IMR-90 (cell line): ENCODE measurements at regions not wholly inside any gene's neighbourhood (a gene's known extent, or its start where the extent isn't known, plus 50 kb on each side); places are given as distances from the start of the nearest gene placed in this dataset.

Experiments used
- ATAC-seq: fragments of 200-7000 bp; cut with Tn5 transposase; 2 replicates; pipeline ENCODE4 v1.9.1; 2020; ENCODE audit warnings: low read depth, mild to moderate bottlenecking, moderate library complexity
- BruUV-seq: library from RNA; stranded (reverse); fragments of 400-500 nt; replicated peaks from 2 replicates; lab custom pipeline; 2021; lab: Mats Ljungman, UMichigan
- CTCF ChIA-PET: fragments of 300-600 bp; formaldehyde crosslinking; extraction: SDS; loops from one replicate; lab custom pipeline; 2021; ENCODE audit warnings: antibody characterized with exemption; lab: Yijun Ruan, JAX
- POLR2A ChIA-PET: fragments of 300-600 bp; sonication (Branson Sonifier 250); formaldehyde crosslinking; loops from one replicate; lab custom pipeline; 2022; ENCODE audit warnings: antibody characterized with exemption; ENCODE audit not compliant: unreplicated experiment; lab: Charles Lee
- DNase-seq: peaks from one replicate; pipeline ENCODE4 v3.0.0; 2013
- H2AFZ ChIP-seq: replicated peaks from 2 replicates; pipeline ENCODE3; 2013; ENCODE audit warnings: low read length, mild to moderate bottlenecking; ENCODE audit not compliant: poor library complexity
- H2AK5ac ChIP-seq: 2 replicates; pipeline ENCODE4 v1.6.1; 2013; ENCODE audit warnings: low read depth, low read length, inconsistent platforms
- H2AK9ac ChIP-seq: replicated peaks from 2 replicates; pipeline ENCODE3; 2013; ENCODE audit warnings: mild to moderate bottlenecking, low read depth, low read length, moderate library complexity; ENCODE audit not compliant: poor library complexity
- H2BK120ac ChIP-seq: 2 replicates; pipeline ENCODE4 v1.6.1; 2013; ENCODE audit warnings: low read depth, low read length, inconsistent platforms
- H2BK15ac ChIP-seq: 3 replicates; pipeline ENCODE4 v1.6.1; 2013; ENCODE audit warnings: low read depth, low read length, inconsistent platforms
- H2BK20ac ChIP-seq: 2 replicates; pipeline ENCODE4 v1.6.1; 2013; ENCODE audit warnings: low read depth, mild to moderate bottlenecking, inconsistent platforms, low read length, moderate library complexity
- H2BK5ac ChIP-seq: 2 replicates; pipeline ENCODE4 v1.6.1; 2013; ENCODE audit warnings: mild to moderate bottlenecking, low read depth, low read length, inconsistent platforms; ENCODE audit not compliant: poor library complexity, severe bottlenecking
- H3K14ac ChIP-seq: replicated peaks from 2 replicates; pipeline ENCODE4 v1.6.1; 2013; ENCODE audit warnings: low read depth, low read length, inconsistent platforms
- H3K18ac ChIP-seq: 2 replicates; pipeline ENCODE4 v1.6.1; 2013; ENCODE audit warnings: low read depth, low read length, control low read depth
- H3K23ac ChIP-seq: 2 replicates; pipeline ENCODE4 v1.6.1; 2013; ENCODE audit warnings: low read depth, low read length, inconsistent platforms
- H3K27ac ChIP-seq: 2 replicates; pipeline ENCODE4 v1.5.1; 2013; ENCODE audit warnings: mild to moderate bottlenecking, control low read depth, low read length; ENCODE audit not compliant: insufficient read depth
- H3K27me3 ChIP-seq: 2 replicates; pipeline ENCODE4 v1.6.1; 2013; ENCODE audit warnings: low read length; ENCODE audit not compliant: control insufficient read depth, insufficient read depth
- H3K36me3 ChIP-seq: 2 replicates; pipeline ENCODE4 v1.6.1; 2013; ENCODE audit warnings: low read length, mixed read lengths; ENCODE audit not compliant: control insufficient read depth, insufficient read depth
- H3K4ac ChIP-seq: 2 replicates; pipeline ENCODE4 v1.6.1; 2013; ENCODE audit warnings: low read depth, low read length, inconsistent platforms
- H3K4me1 ChIP-seq: 2 replicates; pipeline ENCODE4 v1.6.1; 2013; ENCODE audit warnings: low read length, mixed read lengths; ENCODE audit not compliant: control insufficient read depth, insufficient read depth
- H3K4me2 ChIP-seq: 2 replicates; pipeline ENCODE4 v1.6.1; 2013; ENCODE audit warnings: low read depth, mild to moderate bottlenecking, control low read depth, low read length, moderate library complexity
- H3K4me3 ChIP-seq: 2 replicates; pipeline ENCODE4 v1.5.1; 2013; ENCODE audit warnings: low read depth, mild to moderate bottlenecking, control low read depth, low read length, moderate library complexity; ENCODE audit not compliant: insufficient read depth
- H3K56ac ChIP-seq: 2 replicates; pipeline ENCODE4 v1.6.1; 2013; ENCODE audit warnings: low read length, inconsistent platforms; ENCODE audit not compliant: insufficient read depth; ENCODE audit errors: extremely low read depth
- H3K79me1 ChIP-seq, 2 experiments: 2 replicates each; pipeline ENCODE4 v1.6.1; 2013; ENCODE audit warnings: low read length in 2 of 2, inconsistent platforms in 1 of 2, low read depth in 1 of 2
- H3K9ac ChIP-seq: 2 replicates; pipeline ENCODE4 v1.6.1; 2013; ENCODE audit warnings: low read depth, low read length, control low read depth
- H3K9me1 ChIP-seq: 2 replicates; pipeline ENCODE4 v1.6.1; 2013; ENCODE audit warnings: low read length, inconsistent platforms; ENCODE audit not compliant: insufficient read depth
- H3K9me3 ChIP-seq: 2 replicates; pipeline ENCODE4 v1.6.1; 2013; ENCODE audit warnings: low read length; ENCODE audit not compliant: control insufficient read depth, insufficient read depth
- H4K20me1 ChIP-seq: 2 replicates; pipeline ENCODE4 v1.6.1; 2013; ENCODE audit warnings: low read length, inconsistent platforms; ENCODE audit not compliant: insufficient read depth
- H4K5ac ChIP-seq: 2 replicates; pipeline ENCODE4 v1.6.1; 2013; ENCODE audit warnings: mild to moderate bottlenecking, low read depth, low read length, control low read depth
- H4K8ac ChIP-seq, 2 experiments: 2 replicates each; pipeline ENCODE4 v1.6.1; 2013; ENCODE audit warnings: low read depth in 2 of 2, low read length in 2 of 2, control low read depth in 1 of 2, inconsistent platforms in 1 of 2
- H4K91ac ChIP-seq: 2 replicates; pipeline ENCODE4 v1.6.1; 2013; ENCODE audit warnings: low read depth, low read length, inconsistent platforms; ENCODE audit not compliant: insufficient read depth
- BHLHE40 ChIP-seq: fragments of 150-350 bp; IDR thresholded peaks from 2 replicates; pipeline ENCODE4 v1.6.1; 2016; ENCODE audit warnings: mild to moderate bottlenecking, low read depth, low read length
- CEBPB ChIP-seq: IDR thresholded peaks from 2 replicates; pipeline ENCODE4 v1.6.1; 2012; ENCODE audit warnings: low read depth, low read length, improper control_type of control experiment
- CHD1 ChIP-seq: IDR thresholded peaks from 2 replicates; pipeline ENCODE4 v1.6.1; 2012; ENCODE audit warnings: low read depth, low read length, improper control_type of control experiment
- FOS ChIP-seq: fragments of 150-350 bp; IDR thresholded peaks from 2 replicates; pipeline ENCODE4 v1.6.1; 2016; ENCODE audit warnings: low read depth, low read length
- MAFK ChIP-seq: IDR thresholded peaks from 2 replicates; pipeline ENCODE4 v1.6.1; 2012; ENCODE audit warnings: low read depth, low read length, improper control_type of control experiment
- MAZ ChIP-seq: IDR thresholded peaks from 2 replicates; pipeline ENCODE4 v1.6.1; 2012; ENCODE audit warnings: low read depth, mild to moderate bottlenecking, low read length, improper control_type of control experiment, moderate library complexity, borderline replicate concordance
- MXI1 ChIP-seq: IDR thresholded peaks from 2 replicates; pipeline ENCODE4 v1.6.1; 2012; ENCODE audit warnings: low read depth, mild to moderate bottlenecking, low read length, moderate library complexity, borderline replicate concordance
- POLR2A ChIP-seq: IDR thresholded peaks from 2 replicates; pipeline ENCODE4 v1.6.1; 2012; ENCODE audit warnings: mild to moderate bottlenecking, low read depth, low read length
- RAD21 ChIP-seq: IDR thresholded peaks from 2 replicates; pipeline ENCODE4 v1.6.1; 2012; ENCODE audit warnings: low read length, improper control_type of control experiment
- SMC3 ChIP-seq: fragments of 150-350 bp; IDR thresholded peaks from 2 replicates; pipeline ENCODE4 v1.6.1; 2016; ENCODE audit warnings: low read depth, mild to moderate bottlenecking, antibody characterized with exemption, low read length, moderate library complexity
- WGBS, 2 experiments: methylation state at CpG; one replicate each; pipeline versions ENCODE4 v1.1.5 to v1.1.7; 2013; ENCODE audit warnings: missing lambda C conversion rate in 2 of 2; ENCODE audit not compliant: insufficient read length in 1 of 2; ENCODE audit errors: extremely low coverage in 2 of 2; 5-methylcytosine and 5-hydroxymethylcytosine counted together
- dilution Hi-C: fragments of 300-500 bp; cut with HindIII; formaldehyde crosslinking; loops from one replicate; pipeline ENCODE4 v1.14.3; 2018; ENCODE audit warnings: low sequenced_read_pairs; ENCODE audit not compliant: unreplicated experiment
- in situ Hi-C: fragments of 300-500 bp; cut with MboI; formaldehyde crosslinking; loops from 3 replicates; pipeline ENCODE4 v1.14.3; 2019; ENCODE audit warnings: low sequenced_read_pairs, inconsistent platforms, mixed read lengths
- intact Hi-C: fragments of 100-400 bp; cut with micrococcal nuclease; formaldehyde crosslinking; loops from 2 replicates; pipeline ENCODE4 v1.10.0; 2022
- TF ChIP-seq, protein P1 (sequence below): fragments of 150-350 bp; IDR thresholded peaks from 2 replicates; pipeline ENCODE4 v1.6.1; 2017; ENCODE audit warnings: mild to moderate bottlenecking, antibody characterized with exemption, low read length, low read depth

DNA sequence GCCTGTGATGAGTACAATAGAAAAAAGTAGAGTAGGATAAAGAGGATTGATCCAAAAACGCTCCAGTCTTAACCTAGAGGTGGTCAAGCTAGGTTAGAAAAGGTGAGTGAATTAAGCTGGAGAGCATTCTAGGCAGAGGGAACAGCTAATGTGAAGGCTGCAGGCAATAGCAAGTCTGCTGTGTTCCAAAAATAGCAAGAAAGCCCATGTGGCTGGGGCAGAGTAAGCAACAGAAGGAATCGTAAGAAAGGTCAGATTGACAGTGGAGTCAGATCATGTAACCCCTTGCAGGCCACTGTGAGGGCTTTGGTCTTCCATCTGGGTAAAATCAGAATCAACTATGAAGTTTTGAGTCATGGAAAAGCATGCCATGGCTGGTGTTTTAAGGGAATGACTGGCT is 155.0 kb downstream of the OPN5 start:
- no peak for ATAC-seq
- H3K56ac ChIP-seq = no peak overlapping the region
- no peak overlapping the region for H3K18ac ChIP-seq
- H3K4ac ChIP-seq = no peak overlapping the region
- no peak overlapping the region for H3K27ac ChIP-seq
- no peak overlapping the region for H3K4me3 ChIP-seq
- H3K36me3 ChIP-seq = no peaks in the 10 kb centered on the region
- H4K8ac ChIP-seq = no peak overlapping the region
- H2BK5ac ChIP-seq = no peak overlapping the region
- H2AFZ ChIP-seq = no peak overlapping the region
- no peaks in the 10 kb centered on the region for H3K27me3 ChIP-seq
- dilution Hi-C loops = no loop called here
- no peak overlapping the region for H3K4me2 ChIP-seq
- H3K14ac ChIP-seq = no peak overlapping the region
- no peaks in the 10 kb centered on the region for H4K20me1 ChIP-seq
- H2BK20ac ChIP-seq = no peak overlapping the region
- no peak overlapping the region for H2AK5ac ChIP-seq
- WGBS, 2 experiments = 30% methylated on average over 2 of the region's 2 CpGs; no CpG with 5 or more reads in 1 of the 2 experiments
- H4K5ac ChIP-seq = no peak overlapping the region
- no peak for TF ChIP-seq SMC3
- TF ChIP-seq BHLHE40 = no peak
- TF ChIP-seq, protein P1, sequence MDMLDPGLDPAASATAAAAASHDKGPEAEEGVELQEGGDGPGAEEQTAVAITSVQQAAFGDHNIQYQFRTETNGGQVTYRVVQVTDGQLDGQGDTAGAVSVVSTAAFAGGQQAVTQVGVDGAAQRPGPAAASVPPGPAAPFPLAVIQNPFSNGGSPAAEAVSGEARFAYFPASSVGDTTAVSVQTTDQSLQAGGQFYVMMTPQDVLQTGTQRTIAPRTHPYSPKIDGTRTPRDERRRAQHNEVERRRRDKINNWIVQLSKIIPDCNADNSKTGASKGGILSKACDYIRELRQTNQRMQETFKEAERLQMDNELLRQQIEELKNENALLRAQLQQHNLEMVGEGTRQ = no peak
- no peak for TF ChIP-seq MAFK
- no peak for TF ChIP-seq RAD21
- no peak for TF ChIP-seq MAZ
- TF ChIP-seq CHD1 = no peak
- TF ChIP-seq MXI1 = no peak
- no peak for TF ChIP-seq CEBPB
- TF ChIP-seq FOS = no peak
- no peak for TF ChIP-seq POLR2A
- H3K9me3 ChIP-seq = no peaks in the 10 kb centered on the region
- H3K9ac ChIP-seq = no peak overlapping the region
- ChIA-PET CTCF (no interaction called here), POLR2A (no interaction called here)
- no TSS peak for BruUV-seq
- no peaks in the 10 kb centered on the region for H3K4me1 ChIP-seq
- no peak overlapping the region for H2BK15ac ChIP-seq
- DNase-seq = no peak
- no peaks in the 10 kb centered on the region for H3K9me1 ChIP-seq
- intact Hi-C loops = no loop called here
- no peak overlapping the region for H2BK120ac ChIP-seq
- in situ Hi-C loops = no loop called here
- H4K91ac ChIP-seq = no peak overlapping the region
- H2AK9ac ChIP-seq = no peak overlapping the region
- no peak overlapping the region for H3K23ac ChIP-seq
- H3K79me1 ChIP-seq = no peaks in the 10 kb centered on the region
